ENCODE measurements at regions not wholly inside any gene's neighbourhood (a gene's known extent, or its start where the extent isn't known, plus 50 kb on each side); places are given as distances from the start of the nearest gene placed in this dataset.
"Not testable (repeated sequence)": the region's sequence is repeated elsewhere in the genome, so short reads cannot be mapped to it uniquely, and the experiment has no call there.

GRCh38 chr15:84360902-84361301, 125.3 kb downstream of the GOLGA6L4 start:
- TF ChIP-seq CTCF (IDR thresholded peaks at IDR 0.05), result peak; percentile 13; the same call in 1 of the 2 replicates
- H3K27ac ChIP-seq, result not testable (repeated sequence)

- not testable (repeated sequence) for H3K27ac ChIP-seq
These were observed 148.8 kb downstream of the GOLGA6L4 start for GRCh38 chr15:84384421-84384820.

GRCh38 chr15:84387086-84387485, 151.5 kb downstream of the GOLGA6L4 start:
- no peak for TF ChIP-seq ZFX (IDR thresholded peaks at IDR 0.05; ENCODE audit: borderline replicate concordance)
- no peak for TF ChIP-seq CTCF (IDR thresholded peaks at IDR 0.05)

GRCh38 chr15:84388201-84388600, 152.6 kb downstream of the GOLGA6L4 start:
- not testable (repeated sequence) for H3K27ac ChIP-seq

More at GRCh38 chr15:84387086-84387485, 151.5 kb downstream of the GOLGA6L4 start:
- no peak overlapping the region for H3K27ac ChIP-seq

- H3K27ac ChIP-seq, result not testable (repeated sequence)
These were observed 153.1 kb downstream of the GOLGA6L4 start for GRCh38 chr15:84388638-84389037.

GRCh38 chr15:84390324-84390723, 154.8 kb downstream of the GOLGA6L4 start:
- H3K27ac ChIP-seq, result not testable (repeated sequence)

GRCh38 chr15:84391191-84391590, 155.6 kb downstream of the GOLGA6L4 start:
- TF ChIP-seq ZFX (IDR thresholded peaks at IDR 0.05; ENCODE audit: borderline replicate concordance), result no peak
- no peak for TF ChIP-seq CTCF (IDR thresholded peaks at IDR 0.05)
- no peak overlapping the region for H3K27ac ChIP-seq

- not testable (repeated sequence) for H3K27ac ChIP-seq
These were observed 156.4 kb downstream of the GOLGA6L4 start for GRCh38 chr15:84392020-84392419.

GRCh38 chr15:84393386-84393936, 157.9 kb downstream of the GOLGA6L4 start:
- not testable (repeated sequence) for H3K27ac ChIP-seq

- H3K27ac ChIP-seq, result not testable (repeated sequence)
These were observed 158.4 kb downstream of the GOLGA6L4 start for GRCh38 chr15:84393966-84394365.

GRCh38 chr15:84395384-84395783, 159.8 kb downstream of the GOLGA6L4 start:
- H3K27ac ChIP-seq, result not testable (repeated sequence)

- not testable (repeated sequence) for H3K27ac ChIP-seq
These were observed 160.3 kb downstream of the GOLGA6L4 start for GRCh38 chr15:84395881-84396280.

GRCh38 chr15:84397066-84397465, 161.5 kb downstream of the GOLGA6L4 start:
- H3K27ac ChIP-seq, result not testable (repeated sequence)

- not testable (repeated sequence) for H3K27ac ChIP-seq
These were observed 162.5 kb downstream of the GOLGA6L4 start for GRCh38 chr15:84398087-84398486.

Measured in 22Rv1 (cell line).